Skeletal muscle cell (primary cell): ENCODE measurements at regions not wholly inside any gene's neighbourhood (a gene's known extent, or its start where the extent isn't known, plus 50 kb on each side); places are given as distances from the start of the nearest gene placed in this dataset.
"Not testable (repeated sequence)": the region's sequence is repeated elsewhere in the genome, so short reads cannot be mapped to it uniquely, and the experiment has no call there.

Experiments used
- DNase-seq: peaks from one replicate; pipeline ENCODE4 v3.0.0-alpha.2; 2010; ENCODE audit warnings: low read depth
- H3K4me3 ChIP-seq: 2 replicates; pipeline ENCODE4 v1.5.1; 2011; ENCODE audit warnings: low read depth, mild to moderate bottlenecking, control low read depth, low read length, moderate library complexity

DNA sequence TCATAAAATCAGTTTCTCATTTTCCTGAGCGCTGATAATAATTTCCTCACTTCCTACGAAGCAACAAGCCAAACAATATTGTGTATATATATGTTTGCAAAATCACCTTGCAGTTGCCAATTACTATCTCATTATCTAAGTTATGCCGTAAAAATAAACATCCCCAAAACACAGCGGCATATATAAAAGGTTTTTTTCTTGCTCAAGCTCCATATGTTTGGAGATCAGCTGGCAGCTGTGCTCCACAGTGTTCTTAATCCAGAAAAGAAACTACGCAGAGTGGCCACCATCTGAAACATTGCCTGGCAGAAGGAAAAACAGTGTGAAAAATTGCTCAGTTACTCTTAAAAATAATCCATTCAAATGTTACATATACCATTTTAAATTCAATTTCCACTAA is 951.4 kb downstream of the PLOD2 start:
- H3K4me3 ChIP-seq = no peak overlapping the region
- no peak for DNase-seq

DNA sequence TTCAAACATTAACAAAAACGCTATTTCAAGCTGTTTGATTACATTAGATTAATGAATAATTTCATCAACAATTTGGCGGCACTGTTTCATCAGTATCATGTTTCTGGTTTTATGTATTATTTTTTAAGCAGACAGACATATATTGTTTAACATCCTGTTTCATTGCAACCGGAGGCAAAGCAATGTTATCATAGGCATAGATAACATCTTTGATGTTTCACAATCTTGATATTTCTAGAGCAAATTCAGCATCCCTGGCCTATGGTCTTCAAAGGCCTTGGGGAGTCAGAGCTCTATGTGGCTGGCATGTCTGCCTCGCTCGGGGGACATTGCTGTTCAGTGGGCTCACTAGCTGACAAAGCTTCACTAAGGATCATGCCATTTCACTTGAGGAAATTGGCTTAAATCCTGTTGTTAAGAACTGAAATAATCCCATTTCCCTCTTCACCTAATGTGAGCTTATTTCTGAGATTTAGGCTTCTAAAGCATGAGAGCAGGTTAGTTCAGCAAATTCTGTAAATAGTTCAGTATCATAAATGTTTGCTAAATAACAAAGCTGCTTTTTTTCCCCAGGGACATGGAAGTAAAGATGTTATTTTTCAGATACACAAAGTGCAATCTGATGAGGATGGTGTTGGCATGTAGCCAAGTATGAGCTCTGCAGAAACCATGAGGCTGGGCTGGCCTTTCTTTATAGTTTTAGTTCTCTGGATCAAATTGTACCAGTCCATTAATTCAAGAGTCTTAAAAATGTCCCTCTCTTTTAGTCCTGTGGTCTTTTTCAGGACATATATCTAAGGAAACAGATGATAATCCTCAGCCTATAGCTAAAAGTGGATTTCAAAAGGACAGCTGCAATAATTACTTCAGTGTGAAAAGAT is 941.4 kb downstream of the PLOD2 start:
- H3K4me3 ChIP-seq = no peak overlapping the region
- DNase-seq = no peak

DNA sequence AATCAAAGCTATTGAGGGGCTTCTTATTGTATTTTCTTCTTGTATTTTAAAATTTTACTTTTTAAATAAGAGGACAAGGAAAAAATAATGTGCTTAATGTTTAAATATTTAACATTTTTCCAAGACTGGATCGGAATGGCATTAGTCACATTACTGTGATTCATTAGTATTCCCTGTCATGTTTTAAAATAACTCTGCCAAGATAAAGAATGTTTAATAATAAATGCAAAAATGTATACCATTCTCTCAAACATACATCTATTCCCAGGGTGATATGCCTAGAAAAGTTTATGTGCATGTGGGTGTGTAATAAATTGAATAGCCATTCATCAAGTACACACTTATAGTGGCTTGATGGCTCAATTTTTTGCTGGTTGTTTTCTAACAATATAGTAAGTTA is 936.1 kb downstream of the PLOD2 start:
- no peak for DNase-seq
- H3K4me3 ChIP-seq = no peak overlapping the region

DNA sequence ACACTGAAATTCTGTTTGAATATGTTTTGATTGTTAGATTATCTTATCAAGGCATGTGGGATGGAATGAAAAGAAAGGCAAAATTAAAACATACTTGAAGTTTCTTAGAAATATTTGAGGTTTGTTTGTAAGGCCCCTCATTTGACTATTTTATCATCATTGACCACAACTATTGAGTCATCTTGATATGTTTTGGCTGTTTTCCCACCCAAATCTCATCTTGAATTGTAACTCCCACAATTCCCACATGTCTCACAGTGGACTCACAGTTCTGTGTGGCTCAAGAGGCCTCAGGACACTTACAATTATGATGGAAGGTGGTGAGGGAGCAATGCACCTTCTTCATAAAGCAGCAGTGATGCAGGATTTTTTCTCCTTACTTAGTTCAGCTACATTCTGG is 917.1 kb downstream of the PLOD2 start:
- peak; percentile 60 for DNase-seq

DNA sequence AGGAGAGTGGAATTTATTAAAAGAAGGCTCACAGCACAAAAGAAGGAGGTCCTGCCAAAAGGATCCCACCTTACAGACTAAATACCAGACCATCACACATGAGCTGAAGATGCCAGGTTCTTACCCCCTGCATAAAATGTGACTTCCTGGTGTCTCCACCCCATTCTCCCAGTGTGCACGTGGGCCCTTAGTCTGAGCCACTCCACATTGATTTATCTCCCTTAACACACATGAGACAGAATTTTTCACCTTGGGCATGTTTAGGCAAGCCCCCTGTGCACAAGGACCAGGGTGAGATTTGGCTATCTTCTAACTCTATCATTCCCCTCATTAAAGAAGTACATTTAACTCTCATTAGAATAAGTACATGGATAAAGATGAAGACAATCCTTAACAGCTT is 916.7 kb downstream of the PLOD2 start:
- DNase-seq = no peak
- H3K4me3 ChIP-seq = no peak overlapping the region

More for the DNA sequence above, 917.1 kb downstream of the PLOD2 start:
- H3K4me3 ChIP-seq = no peak overlapping the region

DNA sequence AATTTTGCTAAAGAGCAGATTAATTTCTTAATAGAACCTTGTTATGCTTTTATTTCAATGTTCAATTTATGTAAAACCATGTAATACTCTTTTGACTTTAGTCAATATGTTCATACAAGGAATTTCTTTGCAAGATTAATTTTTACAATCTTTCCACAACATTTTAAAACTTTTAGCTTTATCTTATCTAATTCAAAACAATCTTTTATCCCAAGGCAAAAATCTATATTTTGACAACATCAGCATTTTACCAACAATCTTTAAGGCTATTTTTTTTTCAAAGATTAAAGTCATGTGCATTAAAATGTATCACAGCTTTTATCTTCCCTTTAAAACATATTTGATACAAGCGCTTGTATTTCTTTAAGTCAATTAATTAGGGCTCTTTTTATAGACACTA is 914.7 kb downstream of the PLOD2 start:
- H3K4me3 ChIP-seq = no peak overlapping the region
- no peak for DNase-seq

DNA sequence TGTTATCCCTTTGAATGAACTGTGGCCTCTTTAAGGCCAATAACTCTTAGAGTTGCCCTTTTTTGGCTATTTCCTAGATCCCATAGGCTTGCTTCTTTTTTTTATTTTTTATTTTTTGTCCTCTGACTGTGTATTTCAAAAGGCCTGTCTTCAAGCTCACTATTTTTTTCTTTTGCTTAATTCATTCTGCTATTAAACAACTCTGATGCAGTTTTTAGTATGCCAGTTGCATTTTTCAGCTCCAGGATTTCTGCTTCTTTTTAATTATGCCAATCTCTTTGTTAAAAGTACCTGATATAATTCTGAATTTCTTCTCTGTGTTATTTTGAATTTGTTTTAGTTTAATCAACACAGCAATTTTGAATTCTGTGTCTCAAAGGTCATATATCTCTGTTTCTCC is 912.1 kb downstream of the PLOD2 start:
- no peak for DNase-seq
- H3K4me3 ChIP-seq = no peak overlapping the region

DNA sequence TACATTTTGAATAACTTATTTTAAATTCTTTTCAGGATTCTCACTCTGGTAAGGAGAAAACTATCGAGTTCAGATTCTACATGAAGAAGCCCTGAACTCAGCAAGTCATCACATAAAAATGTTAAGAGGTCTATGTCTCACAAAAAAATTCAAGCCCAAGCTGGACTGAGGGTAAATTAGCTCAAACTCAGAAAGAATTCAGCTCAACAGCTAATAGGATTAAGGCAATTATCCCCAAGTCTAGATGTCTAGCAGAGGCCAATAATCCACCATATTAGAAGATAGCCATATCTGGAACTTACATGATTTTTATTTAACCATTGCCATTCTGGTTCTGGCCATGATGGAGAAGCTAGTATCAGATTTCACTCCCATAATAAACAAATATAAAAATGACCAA is 909.7 kb downstream of the PLOD2 start:
- H3K4me3 ChIP-seq = no peak overlapping the region

DNA sequence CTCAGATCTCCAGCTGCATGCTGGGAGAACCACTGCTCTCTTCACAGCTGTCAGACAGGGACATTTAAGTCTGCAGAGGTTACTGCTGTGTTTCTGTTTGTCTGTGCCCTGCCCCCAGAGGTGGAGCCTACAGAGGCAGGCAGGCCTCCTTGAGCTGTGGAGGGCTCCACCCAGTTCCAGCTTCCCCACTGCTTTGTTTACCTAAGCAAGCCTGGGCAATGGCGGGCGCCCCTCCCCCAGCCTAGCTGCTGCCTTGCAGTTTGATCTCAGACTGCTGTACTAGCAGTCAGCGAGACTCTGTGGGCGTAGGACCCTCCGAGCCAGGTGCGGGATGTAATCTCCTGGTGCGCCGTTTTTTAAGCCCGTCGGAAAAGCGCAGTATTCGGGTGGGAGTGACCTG is 903.0 kb downstream of the PLOD2 start:
- not testable (repeated sequence) for H3K4me3 ChIP-seq, DNase-seq

More for the DNA sequence above, 909.7 kb downstream of the PLOD2 start:
- DNase-seq = no peak

DNA sequence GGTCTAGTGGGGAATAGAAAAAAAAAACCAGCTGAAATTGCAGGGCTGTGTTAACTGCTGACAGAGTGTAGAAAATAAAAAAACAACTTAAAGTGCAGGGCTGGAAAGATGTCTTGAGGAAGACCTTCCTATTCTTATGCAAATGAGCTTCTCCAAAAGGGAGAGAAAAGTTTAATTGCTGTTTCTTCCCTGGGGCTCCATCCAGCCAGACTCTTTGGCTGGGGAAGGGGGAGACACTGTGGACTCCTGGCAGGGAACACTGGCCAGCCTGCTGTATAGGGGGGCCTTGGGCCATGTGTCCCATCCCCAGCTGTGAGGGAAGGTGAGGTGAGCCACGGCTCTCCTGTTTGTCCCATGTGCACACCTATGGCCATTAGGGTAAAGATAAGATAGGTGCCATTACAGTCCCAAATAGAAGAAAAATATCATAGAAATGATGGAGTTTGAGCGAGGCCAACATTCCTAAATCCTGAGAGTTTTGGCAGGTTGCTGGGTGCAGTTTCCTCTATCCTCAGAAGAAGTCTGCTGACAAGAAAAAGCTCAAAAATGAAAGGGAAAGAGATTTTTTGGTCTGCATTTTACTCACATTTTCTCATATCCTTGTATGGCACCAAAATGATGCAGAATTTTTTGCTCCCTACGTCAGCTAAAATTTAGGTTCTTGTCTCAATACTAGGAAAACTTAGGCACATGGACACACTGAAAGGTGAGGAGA is 901.7 kb downstream of the PLOD2 start:
- DNase-seq = no peak
- no peak overlapping the region for H3K4me3 ChIP-seq

DNA sequence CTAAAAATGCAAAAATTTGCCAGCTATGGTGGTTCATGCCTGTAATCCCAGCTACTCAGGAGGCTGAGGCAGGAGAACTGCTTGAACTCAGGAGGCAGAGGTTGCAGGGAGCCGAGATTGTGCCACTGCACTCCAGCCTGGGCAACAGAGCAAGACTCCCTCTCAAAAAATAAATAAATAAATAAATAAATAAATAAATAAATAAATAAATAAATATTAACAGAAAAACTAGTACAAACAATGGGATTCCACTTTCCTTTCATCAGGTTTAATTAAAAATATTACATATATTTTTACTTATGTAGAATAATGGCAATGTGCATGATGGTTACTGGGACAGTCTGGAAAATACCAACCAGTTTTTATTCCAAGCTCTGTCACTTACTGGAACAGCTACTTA is 897.5 kb downstream of the PLOD2 start:
- not testable (repeated sequence) for DNase-seq, H3K4me3 ChIP-seq

DNA sequence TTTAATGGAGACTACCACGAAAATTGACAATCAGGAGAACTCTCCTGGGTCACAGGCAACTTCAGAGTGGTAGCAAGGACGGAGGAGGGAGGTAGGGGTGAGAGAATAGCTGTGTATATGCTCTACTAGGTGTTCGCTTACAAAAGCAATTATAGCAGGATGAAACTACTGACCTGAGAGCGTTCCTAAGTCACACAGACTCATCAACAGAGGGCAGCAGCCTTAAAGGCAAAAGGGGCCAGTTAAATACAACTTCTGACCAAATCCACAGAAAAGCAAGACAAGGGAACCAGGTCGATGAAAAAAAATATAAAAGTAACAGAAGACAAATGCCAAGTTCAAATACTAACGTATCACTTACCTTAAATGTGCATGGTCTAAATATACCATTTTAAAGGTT is 894.6 kb downstream of the PLOD2 start:
- no peak overlapping the region for H3K4me3 ChIP-seq
- DNase-seq = no peak

DNA sequence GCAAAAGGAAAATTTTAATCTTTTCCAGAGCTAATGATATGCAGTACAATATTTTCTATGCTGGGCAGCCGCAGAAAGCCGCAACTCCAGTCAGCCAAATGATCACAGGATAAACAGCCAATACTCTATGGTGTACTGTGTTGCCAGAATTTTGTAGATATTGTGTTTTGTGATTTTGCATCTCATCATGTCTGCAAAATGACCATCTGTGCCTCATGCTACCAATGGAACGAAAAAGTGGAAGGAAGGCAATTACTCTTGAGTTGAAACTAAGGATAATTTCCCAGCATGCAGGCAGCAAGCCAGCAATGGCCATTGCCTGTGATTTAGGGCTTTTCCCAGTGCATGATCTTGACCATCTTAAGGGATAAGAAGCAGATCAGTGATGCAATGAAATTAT is 891.9 kb downstream of the PLOD2 start:
- DNase-seq = no peak
- no peak overlapping the region for H3K4me3 ChIP-seq

DNA sequence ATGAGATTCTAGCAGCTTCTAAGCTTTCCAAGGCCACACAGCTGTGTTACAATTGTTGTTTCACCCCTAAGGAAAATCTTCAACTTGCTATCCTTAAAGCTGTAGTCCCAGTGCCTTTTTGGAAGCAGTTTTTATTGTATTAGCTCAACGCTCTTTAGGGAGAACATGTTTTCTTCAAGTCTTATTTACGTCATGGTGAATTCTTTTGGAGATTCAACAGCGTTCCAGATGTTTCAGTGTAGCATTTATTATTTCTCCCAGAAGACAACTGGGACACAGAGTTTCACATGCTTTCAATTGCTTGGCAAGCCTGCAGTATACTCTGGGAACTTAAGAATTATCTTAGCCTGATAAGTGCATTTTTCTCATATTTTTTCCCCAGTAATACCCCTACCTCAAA is 888.3 kb downstream of the PLOD2 start:
- DNase-seq = no peak
- H3K4me3 ChIP-seq = no peak overlapping the region

DNA sequence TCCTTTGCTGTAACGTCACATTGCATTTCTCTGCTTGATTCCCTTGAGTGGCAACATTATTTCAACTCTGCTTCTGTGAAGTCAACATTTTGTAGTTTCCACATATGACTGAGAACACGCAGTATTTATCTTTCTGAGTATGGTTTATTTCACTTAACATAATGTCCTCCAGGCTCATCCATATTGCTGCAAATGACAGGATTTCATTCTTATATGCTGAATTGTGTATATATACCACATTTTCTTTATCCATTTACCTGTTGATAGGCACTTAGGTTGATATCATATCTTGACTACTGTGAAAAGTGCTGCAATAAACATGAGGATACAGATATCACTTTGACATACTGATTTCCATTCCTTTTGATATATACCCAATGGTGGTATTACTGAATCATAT is 878.5 kb downstream of the PLOD2 start:
- DNase-seq = no peak
- no peak overlapping the region for H3K4me3 ChIP-seq

DNA sequence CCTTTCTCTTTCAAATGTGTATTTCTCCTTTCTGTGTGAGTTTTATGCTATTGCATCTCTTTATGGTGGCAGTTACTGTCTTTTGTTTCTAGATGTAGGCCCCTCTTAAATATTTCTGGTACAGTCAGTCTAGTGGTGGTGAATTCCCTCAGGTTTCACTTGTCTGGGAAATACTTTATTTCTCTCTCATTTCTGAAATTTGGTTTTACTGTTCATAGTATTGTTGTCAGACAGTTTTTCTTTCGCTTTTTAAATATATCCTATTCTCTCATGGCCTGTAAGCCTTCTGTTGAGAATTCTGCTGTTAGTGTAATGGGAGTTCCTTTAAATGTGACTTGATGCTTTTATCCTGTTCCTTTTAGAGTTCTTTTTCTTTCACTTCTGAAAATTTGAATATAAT is 874.0 kb downstream of the PLOD2 start:
- H3K4me3 ChIP-seq = no peak overlapping the region
- DNase-seq = no peak

DNA sequence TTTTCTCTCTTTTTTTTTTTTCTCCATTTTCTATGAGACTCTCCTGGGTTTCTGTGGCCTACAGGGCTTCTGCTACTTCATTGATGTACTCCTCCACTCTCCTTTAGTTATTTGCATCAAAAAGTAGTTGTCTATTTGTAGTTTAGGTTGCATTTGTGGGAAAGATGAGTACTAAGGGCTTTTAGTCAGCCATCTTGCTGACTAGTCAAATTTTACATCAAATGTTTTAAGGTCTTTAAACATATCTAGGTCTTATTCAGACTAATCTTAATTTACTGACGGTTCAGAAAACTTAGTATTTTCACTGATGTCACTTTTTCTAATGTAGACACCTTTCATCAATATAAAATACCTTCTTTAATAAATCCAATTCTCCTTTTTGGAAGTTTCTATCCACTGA is 871.0 kb downstream of the PLOD2 start:
- H3K4me3 ChIP-seq = no peak overlapping the region
- no peak for DNase-seq

DNA sequence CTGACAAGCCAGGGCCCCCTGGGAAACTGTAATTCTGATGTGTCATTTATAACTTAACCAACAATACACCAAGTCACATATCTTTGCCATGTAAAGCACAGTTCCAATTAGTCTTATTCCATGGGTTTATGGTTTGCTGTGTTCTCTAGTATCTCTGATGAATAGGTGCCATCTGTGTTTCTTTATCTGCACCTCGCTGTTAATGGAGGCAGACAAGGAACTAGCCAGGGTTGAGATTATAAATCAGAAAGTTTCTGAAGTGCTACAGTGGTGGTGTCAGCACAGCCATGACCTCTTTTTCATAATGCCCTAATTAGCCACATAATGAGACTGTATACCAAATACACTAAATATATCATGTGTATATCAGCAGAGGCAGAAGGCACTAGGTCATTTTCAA is 866.4 kb downstream of the PLOD2 start:
- no peak overlapping the region for H3K4me3 ChIP-seq
- DNase-seq = no peak

DNA sequence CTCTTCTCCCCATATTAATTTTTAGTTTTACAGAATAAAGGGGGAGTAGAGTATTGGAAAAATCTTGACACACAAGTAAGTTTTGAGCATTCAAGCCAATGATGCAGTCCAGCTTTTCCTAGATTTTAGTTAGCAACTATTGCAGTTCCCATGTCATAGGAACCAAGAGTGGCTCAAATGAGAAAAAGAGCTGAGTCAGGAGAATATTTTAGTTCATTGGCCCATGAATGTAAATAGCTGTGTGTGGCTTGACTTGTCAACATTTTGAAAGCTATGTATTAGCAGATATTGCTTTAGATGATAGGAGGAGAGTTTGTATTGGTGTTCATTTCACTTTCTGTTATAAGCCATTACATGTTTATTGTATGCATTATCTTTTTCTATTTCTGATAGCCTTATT is 853.7 kb downstream of the PLOD2 start:
- no peak overlapping the region for H3K4me3 ChIP-seq
- no peak for DNase-seq

DNA sequence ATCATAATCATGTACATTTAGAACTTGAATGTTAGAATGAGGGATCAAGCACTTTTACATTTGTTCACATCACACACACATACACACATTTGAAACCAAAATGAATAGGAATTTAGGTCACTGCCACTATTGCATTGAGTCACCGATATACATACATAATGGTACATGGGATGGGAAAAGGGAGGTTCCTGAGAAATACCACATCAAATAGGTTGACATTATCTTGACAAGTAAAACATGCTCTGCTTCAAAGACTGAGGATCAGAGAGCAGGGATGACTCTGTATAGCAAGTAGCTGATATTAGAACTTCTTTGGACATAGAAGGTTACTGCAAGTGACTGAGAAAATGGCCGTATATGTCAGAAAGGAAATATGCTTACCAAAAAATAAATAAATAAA is 847.2 kb downstream of the PLOD2 start:
- H3K4me3 ChIP-seq = no peak overlapping the region
- DNase-seq = no peak

DNA sequence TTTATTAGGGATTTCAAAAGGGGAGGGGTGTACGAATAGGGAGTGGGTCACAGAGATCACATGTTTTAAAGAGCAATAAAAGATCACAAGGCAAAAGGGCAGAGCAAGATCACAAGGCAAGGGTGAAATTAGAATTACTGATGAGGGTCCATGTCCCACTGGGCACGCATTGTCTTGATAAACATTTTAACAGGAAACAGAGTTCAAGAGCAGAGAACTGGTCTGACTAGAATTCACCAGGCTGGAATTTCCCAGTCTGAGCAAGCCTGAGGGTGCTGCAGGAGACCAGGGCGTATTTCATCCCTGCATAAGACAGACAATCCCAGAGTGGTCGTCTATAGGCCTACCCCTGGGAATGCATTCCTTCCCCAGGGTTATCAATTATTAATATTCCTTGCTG is 844.7 kb downstream of the PLOD2 start:
- not testable (repeated sequence) for H3K4me3 ChIP-seq, DNase-seq
